Keratinocyte (primary cell): ENCODE measurements at regions not wholly inside any gene's neighbourhood (a gene's known extent, or its start where the extent isn't known, plus 50 kb on each side); places are given as distances from the start of the nearest gene placed in this dataset.

Source experiments
- DNase-seq: peaks from one replicate; pipeline ENCODE4 v3.0.0-alpha.2; 2011; ENCODE audit warnings: low read depth, missing footprints, low spot score
- FAIRE-seq: peaks from 2 replicates; lab custom pipeline; 2011; peaks lifted over from hg19 to GRCh38; lab: Jason Lieb, UNC
- H2AFZ ChIP-seq: 2 replicates; pipeline ENCODE4 v1.6.0; 2012; ENCODE audit warnings: low read length, control low read depth, inconsistent platforms; ENCODE audit not compliant: control insufficient read depth
- H3K27ac ChIP-seq: 2 replicates; pipeline ENCODE4 v1.5.1; 2011; ENCODE audit warnings: low read length; ENCODE audit not compliant: control insufficient read depth, insufficient read depth
- H3K27me3 ChIP-seq: 3 replicates; pipeline ENCODE4 v1.6.0; 2011; ENCODE audit warnings: low read length; ENCODE audit not compliant: control insufficient read depth, insufficient read depth; ENCODE audit errors: extremely low read depth
- H3K36me3 ChIP-seq, 2 experiments: 2 replicates in 1 of 2; 3 replicates in 1 of 2; pipeline ENCODE4 v1.5.1; 2011; ENCODE audit warnings: low read length in 2 of 2, mild to moderate bottlenecking in 1 of 2; ENCODE audit not compliant: control insufficient read depth in 2 of 2, insufficient read depth in 2 of 2; ENCODE audit errors: extremely low read depth in 1 of 2
- H3K4me1 ChIP-seq: 3 replicates; pipeline ENCODE4 v1.5.1; 2011; ENCODE audit warnings: low read length; ENCODE audit not compliant: control insufficient read depth, insufficient read depth; ENCODE audit errors: extremely low read depth
- H3K4me2 ChIP-seq: 3 replicates; pipeline ENCODE4 v1.6.0; 2011; ENCODE audit warnings: low read depth, low read length; ENCODE audit not compliant: control insufficient read depth, insufficient read depth; ENCODE audit errors: extremely low read depth
- H3K4me3 ChIP-seq, 3 experiments: fragments of 200-600 bp in 1 of 3; sonication (generic) in 1 of 3; 2 replicates in 2 of 3; 3 replicates in 1 of 3; pipeline ENCODE4 v1.5.1; 2011 to 2016; ENCODE audit warnings: low read length in 3 of 3, mild to moderate bottlenecking in 3 of 3, control low read depth in 2 of 3, inconsistent platforms in 1 of 3, low read depth in 1 of 3, mixed read lengths in 1 of 3, mixed run types in 1 of 3, moderate library complexity in 1 of 3; ENCODE audit not compliant: control insufficient read depth in 2 of 3, insufficient read depth in 2 of 3; ENCODE audit errors: extremely low read depth in 1 of 3
- H3K79me2 ChIP-seq: 2 replicates; pipeline ENCODE4 v1.6.0; 2012; ENCODE audit warnings: low read length; ENCODE audit not compliant: control insufficient read depth, insufficient read depth
- H3K9ac ChIP-seq: 3 replicates; pipeline ENCODE4 v1.6.0; 2011; ENCODE audit warnings: low read length; ENCODE audit not compliant: control insufficient read depth, insufficient read depth; ENCODE audit errors: extremely low read depth
- H3K9me1 ChIP-seq: 3 replicates; pipeline ENCODE4 v1.6.0; 2011; ENCODE audit warnings: low read length; ENCODE audit not compliant: control insufficient read depth, insufficient read depth; ENCODE audit errors: extremely low read depth
- H3K9me3 ChIP-seq: 2 replicates; pipeline ENCODE4 v1.5.1; 2012; ENCODE audit warnings: low read depth, low read length; ENCODE audit not compliant: control insufficient read depth
- H4K20me1 ChIP-seq: 3 replicates; pipeline ENCODE4 v1.6.0; 2011; ENCODE audit warnings: low read length; ENCODE audit not compliant: control insufficient read depth, insufficient read depth; ENCODE audit errors: extremely low read depth
- EZH2 ChIP-seq: IDR thresholded peaks from one replicate; pipeline ENCODE4 v1.6.1; 2012; ENCODE audit warnings: inconsistent platforms, mild to moderate bottlenecking, low read length, moderate library complexity
- dilution Hi-C: fragments of 300-500 bp; cut with MboI; formaldehyde crosslinking; loops from one replicate; pipeline ENCODE4 v1.7.0; 2020; ENCODE audit warnings: low sequenced_read_pairs; ENCODE audit not compliant: extremely low pct_ligation_motif_present
- TF ChIP-seq, protein P1 (sequence below), 3 experiments: IDR thresholded peaks in 1 of 3; conservative IDR thresholded peaks in 1 of 3; optimal IDR thresholded peaks in 1 of 3; 2 replicates in 2 of 3; 3 replicates in 1 of 3; pipeline versions ENCODE3 to v1.5.1; 2011; ENCODE audit warnings: low read length in 3 of 3, mild to moderate bottlenecking in 3 of 3, moderate library complexity in 2 of 3, control low read depth in 1 of 3, inconsistent platforms in 1 of 3; ENCODE audit not compliant: insufficient read depth in 2 of 3; ENCODE audit errors: extremely low read depth in 1 of 3

DNA sequence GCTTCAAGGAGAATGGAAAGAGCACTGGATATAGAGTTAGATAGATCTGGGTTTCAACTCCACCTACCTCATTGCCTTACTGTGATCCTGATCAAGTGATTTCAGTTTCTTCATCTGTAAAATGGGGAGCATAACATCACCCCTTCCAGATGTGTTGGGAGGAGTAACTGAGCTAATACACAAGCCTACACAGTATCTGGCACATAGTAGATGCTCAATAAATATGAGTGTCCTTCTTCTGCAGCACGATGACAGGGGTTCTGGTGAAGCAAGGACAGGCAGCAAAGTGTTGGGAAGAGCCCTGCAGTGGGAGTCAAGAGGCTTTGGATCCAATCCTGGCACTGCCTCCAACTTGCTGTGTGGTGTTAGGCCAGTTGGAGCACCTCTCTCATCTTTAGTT lies 270.0 kb downstream of the UACA start:
- Histone ChIP-seq H3K27ac (no peak overlapping the region), H3K79me2 (no peaks in the 10 kb centered on the region), H3K27me3 (peaks cover 43% of the 10 kb centered on the region), H3K4me2 (no peak overlapping the region), H3K9me1 (peaks cover 2% of the 10 kb centered on the region), H3K4me3 (no peak overlapping the region), H3K9me3 (no peaks in the 10 kb centered on the region), H3K36me3 (no peaks in the 10 kb centered on the region), H3K9ac (no peak overlapping the region), H4K20me1 (peaks cover 5% of the 10 kb centered on the region), H2AFZ (no peak overlapping the region), H3K4me1 (peaks cover 49% of the 10 kb centered on the region)
- FAIRE-seq (no peak), DNase-seq (no peak)
- dilution Hi-C loops, result no loop called here
- TF ChIP-seq, protein P1, sequence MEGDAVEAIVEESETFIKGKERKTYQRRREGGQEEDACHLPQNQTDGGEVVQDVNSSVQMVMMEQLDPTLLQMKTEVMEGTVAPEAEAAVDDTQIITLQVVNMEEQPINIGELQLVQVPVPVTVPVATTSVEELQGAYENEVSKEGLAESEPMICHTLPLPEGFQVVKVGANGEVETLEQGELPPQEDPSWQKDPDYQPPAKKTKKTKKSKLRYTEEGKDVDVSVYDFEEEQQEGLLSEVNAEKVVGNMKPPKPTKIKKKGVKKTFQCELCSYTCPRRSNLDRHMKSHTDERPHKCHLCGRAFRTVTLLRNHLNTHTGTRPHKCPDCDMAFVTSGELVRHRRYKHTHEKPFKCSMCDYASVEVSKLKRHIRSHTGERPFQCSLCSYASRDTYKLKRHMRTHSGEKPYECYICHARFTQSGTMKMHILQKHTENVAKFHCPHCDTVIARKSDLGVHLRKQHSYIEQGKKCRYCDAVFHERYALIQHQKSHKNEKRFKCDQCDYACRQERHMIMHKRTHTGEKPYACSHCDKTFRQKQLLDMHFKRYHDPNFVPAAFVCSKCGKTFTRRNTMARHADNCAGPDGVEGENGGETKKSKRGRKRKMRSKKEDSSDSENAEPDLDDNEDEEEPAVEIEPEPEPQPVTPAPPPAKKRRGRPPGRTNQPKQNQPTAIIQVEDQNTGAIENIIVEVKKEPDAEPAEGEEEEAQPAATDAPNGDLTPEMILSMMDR (optimal IDR thresholded peaks at IDR 0.05 in 1 of 3, IDR thresholded peaks at IDR 0.05 in 1 of 3, conservative IDR thresholded peaks at IDR 0.05 in 1 of 3; ENCODE audit: extremely low read depth in 1 of 3, insufficient read depth in 2 of 3, low read length in 3 of 3), result no peak
- TF ChIP-seq EZH2, result no peak

DNA sequence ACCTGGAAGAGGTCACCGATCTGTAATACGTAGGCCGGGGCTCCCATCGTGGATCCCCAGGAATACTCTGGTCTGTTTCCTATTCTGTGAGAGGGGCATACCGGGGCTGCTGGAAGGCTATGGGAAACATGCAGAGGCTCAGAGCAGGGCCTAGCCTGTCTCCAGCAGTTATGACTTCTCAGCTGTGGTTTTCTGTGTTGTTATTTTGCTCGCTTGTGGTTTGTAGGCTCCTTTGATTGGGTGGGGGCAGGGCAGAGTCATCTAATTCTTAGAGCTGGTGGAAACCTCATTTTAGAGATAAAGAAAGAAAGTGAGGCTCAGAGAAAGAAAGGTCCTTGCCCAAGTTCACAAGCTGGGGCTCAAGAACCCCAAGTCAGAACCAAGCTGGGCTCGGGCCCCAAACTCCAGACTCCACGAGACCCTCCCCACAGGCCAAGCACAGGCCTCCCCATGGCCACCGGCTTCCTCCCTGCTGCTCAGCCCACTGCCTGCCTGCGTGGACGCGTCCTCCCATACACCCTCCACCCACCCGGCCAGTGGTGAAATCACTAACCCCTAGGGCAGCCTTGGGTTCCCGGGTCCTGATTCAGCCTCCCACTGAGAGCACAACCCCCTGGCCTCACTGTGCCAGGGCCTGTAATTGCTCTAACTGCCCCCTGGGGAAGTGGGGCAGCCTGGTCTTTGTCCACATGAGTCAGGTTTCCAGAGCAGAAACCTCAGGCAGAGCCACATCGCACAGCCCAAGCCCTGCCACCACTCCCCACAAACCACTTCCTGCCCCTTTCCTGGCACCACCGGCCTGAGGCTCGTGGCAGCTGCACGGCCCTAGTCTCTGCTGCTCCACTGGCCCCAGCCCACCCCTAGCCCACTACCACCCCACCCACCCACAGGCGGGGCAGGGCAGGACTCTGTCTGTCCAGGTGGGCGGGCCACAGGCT lies 270.8 kb downstream of the UACA start:
- no peak overlapping the region for H2AFZ ChIP-seq

More for the DNA sequence above, 270.8 kb downstream of the UACA start:
- DNase-seq (no peak), FAIRE-seq (peak; percentile 62)
- no peak for TF ChIP-seq EZH2
- TF ChIP-seq, protein P1 (optimal IDR thresholded peaks at IDR 0.05 in 1 of 3, IDR thresholded peaks at IDR 0.05 in 1 of 3, conservative IDR thresholded peaks at IDR 0.05 in 1 of 3; ENCODE audit: extremely low read depth in 1 of 3, insufficient read depth in 2 of 3, low read length in 3 of 3), result peak in 2 of 3 experiments; percentile 2 to 12
- H3K9me3 ChIP-seq, result no peaks in the 10 kb centered on the region
- H3K27ac ChIP-seq, result peak overlapping the region; percentile 58
- no peaks in the 10 kb centered on the region for H3K36me3 ChIP-seq
- peaks cover 5% of the 10 kb centered on the region for H4K20me1 ChIP-seq
- peak overlapping the region; percentile 61 for H3K4me2 ChIP-seq
- H3K4me1 ChIP-seq, result peaks cover 49% of the 10 kb centered on the region
- H3K27me3 ChIP-seq, result peaks cover 36% of the 10 kb centered on the region
- H3K4me3 ChIP-seq, result peak overlapping the region in 1 of 3 experiments; percentile 9
- H3K79me2 ChIP-seq, result no peaks in the 10 kb centered on the region
- dilution Hi-C loops, result no loop called here
- H3K9ac ChIP-seq, result peak overlapping the region; percentile 43
- H3K9me1 ChIP-seq, result peaks cover 2% of the 10 kb centered on the region
